MM.1S (cell line): ENCODE measurements at regions not wholly inside any gene's neighbourhood (a gene's known extent, or its start where the extent isn't known, plus 50 kb on each side); places are given as distances from the start of the nearest gene placed in this dataset.

Experiments
- EZH2 ChIP-seq: fragments of 300-600 bp; sonication (generic); optimal IDR thresholded peaks from 2 replicates; pipeline ENCODE3; 2017; ENCODE audit warnings: low read depth, mild to moderate bottlenecking, antibody characterized with exemption, low read length, mixed read lengths
- EZH2phosphoT487 ChIP-seq: fragments of 300-600 bp; sonication (generic); IDR thresholded peaks from 2 replicates; pipeline ENCODE4 v1.6.1; 2018; ENCODE audit warnings: antibody characterized with exemption, low read length
- TF ChIP-seq, protein P1 (sequence below): fragments of 300-600 bp; sonication (generic); IDR thresholded peaks from 2 replicates; pipeline ENCODE4 v1.5.1; 2016; ENCODE audit warnings: antibody characterized with exemption, low read length, mixed read lengths

DNA sequence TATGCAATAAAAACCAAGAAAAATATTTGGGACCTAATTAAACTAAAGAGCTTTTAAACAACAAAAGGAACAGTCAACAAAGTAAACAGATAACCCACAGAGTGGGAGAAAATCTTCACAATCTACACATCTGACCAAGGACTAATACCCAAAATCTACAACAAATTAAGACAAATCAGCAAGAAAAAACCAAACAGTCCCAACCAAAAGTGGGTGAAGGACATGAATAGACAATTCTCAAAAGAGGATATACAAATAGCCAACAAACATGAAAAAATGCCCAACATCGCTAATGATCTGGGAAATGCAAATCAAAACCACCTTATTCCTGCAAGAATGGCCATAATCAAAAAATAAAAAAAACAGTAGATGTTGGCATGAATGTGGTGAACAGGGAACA, 250.1 kb downstream of the C1D start:
- TF ChIP-seq, protein P1, sequence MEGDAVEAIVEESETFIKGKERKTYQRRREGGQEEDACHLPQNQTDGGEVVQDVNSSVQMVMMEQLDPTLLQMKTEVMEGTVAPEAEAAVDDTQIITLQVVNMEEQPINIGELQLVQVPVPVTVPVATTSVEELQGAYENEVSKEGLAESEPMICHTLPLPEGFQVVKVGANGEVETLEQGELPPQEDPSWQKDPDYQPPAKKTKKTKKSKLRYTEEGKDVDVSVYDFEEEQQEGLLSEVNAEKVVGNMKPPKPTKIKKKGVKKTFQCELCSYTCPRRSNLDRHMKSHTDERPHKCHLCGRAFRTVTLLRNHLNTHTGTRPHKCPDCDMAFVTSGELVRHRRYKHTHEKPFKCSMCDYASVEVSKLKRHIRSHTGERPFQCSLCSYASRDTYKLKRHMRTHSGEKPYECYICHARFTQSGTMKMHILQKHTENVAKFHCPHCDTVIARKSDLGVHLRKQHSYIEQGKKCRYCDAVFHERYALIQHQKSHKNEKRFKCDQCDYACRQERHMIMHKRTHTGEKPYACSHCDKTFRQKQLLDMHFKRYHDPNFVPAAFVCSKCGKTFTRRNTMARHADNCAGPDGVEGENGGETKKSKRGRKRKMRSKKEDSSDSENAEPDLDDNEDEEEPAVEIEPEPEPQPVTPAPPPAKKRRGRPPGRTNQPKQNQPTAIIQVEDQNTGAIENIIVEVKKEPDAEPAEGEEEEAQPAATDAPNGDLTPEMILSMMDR, result no peak
- no peak for TF ChIP-seq EZH2
- no peak for TF ChIP-seq EZH2phosphoT487
